ENCODE measurements at regions not wholly inside any gene's neighbourhood (a gene's known extent, or its start where the extent isn't known, plus 50 kb on each side); places are given as distances from the start of the nearest gene placed in this dataset.

GRCh38 chr17:54505404-54505803 lies 395.2 kb upstream of the TOM1L1 start:
- DNase-seq (ENCODE audit: low spot score): no peak
- H3K27me3 ChIP-seq: no peaks in the 10 kb centered on the region
- H3K4me1 ChIP-seq: no peaks in the 10 kb centered on the region
- H3K27ac ChIP-seq: no peak overlapping the region
- peaks cover 0 to 5% of the 10 kb centered on the region in 2 donors for H3K9me3 ChIP-seq
- H3K36me3 ChIP-seq: no peaks in the 10 kb centered on the region
- H3K4me3 ChIP-seq: no peak overlapping the region
- no peak for TF ChIP-seq CTCF (IDR thresholded peaks at IDR 0.05)

- H3K36me3 ChIP-seq: no peaks in the 10 kb centered on the region
- H3K27me3 ChIP-seq: no peaks in the 10 kb centered on the region
- H3K4me3 ChIP-seq: no peak overlapping the region
- H3K9me3 ChIP-seq: no peaks in the 10 kb centered on the region
- no peak for TF ChIP-seq CTCF (IDR thresholded peaks at IDR 0.05)
- no peak for DNase-seq (ENCODE audit: low spot score)
- H3K4me1 ChIP-seq: no peaks in the 10 kb centered on the region
- no peak overlapping the region for H3K27ac ChIP-seq
These were observed 381.9 kb upstream of the TOM1L1 start for GRCh38 chr17:54518706-54519105.

GRCh38 chr17:54521137-54521536 lies 379.5 kb upstream of the TOM1L1 start:
- no peaks in the 10 kb centered on the region for H3K36me3 ChIP-seq
- no peak overlapping the region for H3K27ac ChIP-seq
- H3K4me1 ChIP-seq: no peaks in the 10 kb centered on the region
- H3K9me3 ChIP-seq: no peaks in the 10 kb centered on the region
- DNase-seq (ENCODE audit: low spot score): no peak
- TF ChIP-seq CTCF (IDR thresholded peaks at IDR 0.05): no peak
- H3K27me3 ChIP-seq: no peaks in the 10 kb centered on the region
- H3K4me3 ChIP-seq: no peak overlapping the region

- no peak overlapping the region for H3K27ac ChIP-seq
- H3K4me1 ChIP-seq: no peaks in the 10 kb centered on the region
- H3K4me3 ChIP-seq: no peak overlapping the region
- TF ChIP-seq CTCF (IDR thresholded peaks at IDR 0.05): no peak
- H3K27me3 ChIP-seq: no peaks in the 10 kb centered on the region
- DNase-seq (ENCODE audit: low spot score): no peak
- H3K9me3 ChIP-seq: no peaks in the 10 kb centered on the region
- no peaks in the 10 kb centered on the region for H3K36me3 ChIP-seq
These were observed 376.2 kb upstream of the TOM1L1 start for GRCh38 chr17:54524501-54524900.

- TF ChIP-seq CTCF (IDR thresholded peaks at IDR 0.05): no peak
These were observed 372.7 kb upstream of the TOM1L1 start for GRCh38 chr17:54527941-54528340.

GRCh38 chr17:54530398-54530797 lies 370.3 kb upstream of the TOM1L1 start:
- H3K4me3 ChIP-seq: no peak overlapping the region
- DNase-seq (ENCODE audit: low spot score): no peak

More at GRCh38 chr17:54527941-54528340, 372.7 kb upstream of the TOM1L1 start:
- DNase-seq (ENCODE audit: low spot score): no peak
- Histone ChIP-seq H3K9me3 (no peaks in the 10 kb centered on the region), H3K27me3 (no peaks in the 10 kb centered on the region), H3K27ac (no peak overlapping the region), H3K4me1 (no peaks in the 10 kb centered on the region), H3K4me3 (no peak overlapping the region), H3K36me3 (no peaks in the 10 kb centered on the region)

More at GRCh38 chr17:54530398-54530797, 370.3 kb upstream of the TOM1L1 start:
- TF ChIP-seq CTCF (IDR thresholded peaks at IDR 0.05): no peak
- no peaks in the 10 kb centered on the region for H3K27me3 ChIP-seq
- H3K36me3 ChIP-seq: no peaks in the 10 kb centered on the region
- H3K27ac ChIP-seq: no peak overlapping the region
- H3K9me3 ChIP-seq: no peaks in the 10 kb centered on the region
- no peaks in the 10 kb centered on the region for H3K4me1 ChIP-seq
